K562 (cell line): ENCODE measurements at regions not wholly inside any gene's neighbourhood (a gene's known extent, or its start where the extent isn't known, plus 50 kb on each side); places are given as distances from the start of the nearest gene placed in this dataset.

Experiments
- ATAC-seq: fragments of 200-7000 bp; cut with Tn5 transposase; 3 replicates; pipeline ENCODE4 v1.9.1; 2020; ENCODE audit warnings: moderate library complexity
- BruUV-seq: library from RNA; stranded (reverse); fragments of 400-500 nt; replicated peaks from 2 replicates; lab custom pipeline; 2021; lab: Mats Ljungman, UMichigan
- CTCF ChIA-PET: fragments of 300-600 bp; formaldehyde crosslinking; extraction: SDS; loops from one replicate; lab custom pipeline; 2021; ENCODE audit warnings: low intra/inter-chr PET ratio; lab: Yijun Ruan, JAX
- POLR2A ChIA-PET: fragments of 300-600, 350-650 bp; sonication (Branson Sonifier 250); formaldehyde crosslinking; extraction: SDS; loops from one replicate; lab custom pipeline; 2021; ENCODE audit warnings: antibody characterized with exemption, inconsistent platforms; lab: Yijun Ruan, JAX
- DNase-seq, 4 experiments: peaks; one replicate each; pipeline versions ENCODE4 v3.0.0 to v3.0.0-alpha.2; 2011 to 2018; ENCODE audit warnings: low spot score in 3 of 4, mixed read lengths in 3 of 4; ENCODE audit errors: extremely low read depth in 1 of 4
- FAIRE-seq: peaks from 2 replicates; lab custom pipeline; 2011; peaks lifted over from hg19 to GRCh38; lab: Jason Lieb, UNC
- H2AFZ ChIP-seq: 2 replicates; pipeline ENCODE4 v1.6.0; 2011; ENCODE audit warnings: low read depth, low read length, control low read depth, inconsistent platforms
- H3K27ac ChIP-seq: fragments of 200-600 bp; 3 replicates; pipeline ENCODE4 v1.8.0; 2011; ENCODE audit warnings: low read depth, mild to moderate bottlenecking, control low read depth, inconsistent platforms, low read length, moderate library complexity, mixed read lengths; ENCODE audit errors: extremely low read depth
- H3K27me3 ChIP-seq, 2 experiments: fragments of 300-600 bp in 1 of 2; 2 replicates in 1 of 2; 3 replicates in 1 of 2; pipeline versions ENCODE4 v1.6.0 to v1.8.0; 2011; ENCODE audit warnings: inconsistent platforms in 2 of 2, low read length in 2 of 2, mild to moderate bottlenecking in 1 of 2, mixed read lengths in 1 of 2, moderate library complexity in 1 of 2; ENCODE audit not compliant: control insufficient read depth in 2 of 2, insufficient read depth in 2 of 2
- H3K36me3 ChIP-seq: fragments of 300-600 bp; 3 replicates; pipeline ENCODE4 v1.8.0; 2011; ENCODE audit warnings: mild to moderate bottlenecking, low read length, inconsistent platforms; ENCODE audit not compliant: control insufficient read depth, insufficient read depth
- H3K4me1 ChIP-seq, 2 experiments: fragments of 200-600 bp in 1 of 2; replicated peaks in 1 of 2; 2 replicates in 1 of 2; 3 replicates in 1 of 2; pipeline versions ENCODE4 v1.5.1 to v1.8.0; 2011; ENCODE audit warnings: inconsistent platforms in 2 of 2, low read length in 2 of 2, mild to moderate bottlenecking in 1 of 2, mixed read lengths in 1 of 2, moderate library complexity in 1 of 2; ENCODE audit not compliant: control insufficient read depth in 2 of 2, insufficient read depth in 2 of 2
- H3K4me2 ChIP-seq: 2 replicates; pipeline ENCODE4 v1.6.1; 2011; ENCODE audit warnings: low read length, control low read depth, inconsistent platforms, mixed read lengths; ENCODE audit not compliant: insufficient read depth
- H3K4me3 ChIP-seq: fragments of 200-600 bp; sonication (generic), shearing (Covaris generic); 2 replicates; pipeline ENCODE4 v1.5.1; 2016; ENCODE audit warnings: control low read depth, inconsistent platforms
- H3K79me2 ChIP-seq: fragments of 200-600 bp; 3 replicates; pipeline ENCODE4 v1.8.0; 2011; ENCODE audit warnings: low read length, inconsistent platforms; ENCODE audit not compliant: control insufficient read depth, insufficient read depth
- H3K9ac ChIP-seq, 2 experiments: 2 replicates each; pipeline versions ENCODE4 v1.6.0 to v1.6.1; 2011; ENCODE audit warnings: low read depth in 2 of 2, low read length in 2 of 2, control low read depth in 1 of 2, inconsistent platforms in 1 of 2, mild to moderate bottlenecking in 1 of 2, mixed read lengths in 1 of 2; ENCODE audit not compliant: insufficient read depth in 1 of 2
- H3K9me1 ChIP-seq: one replicate; pipeline ENCODE4 v1.6.0; 2011; ENCODE audit warnings: inconsistent platforms, mild to moderate bottlenecking, low read length, moderate library complexity; ENCODE audit not compliant: control insufficient read depth, insufficient read depth
- H3K9me3 ChIP-seq: replicated peaks from 2 replicates; pipeline ENCODE4 v1.5.1; 2011; ENCODE audit warnings: low read depth, low read length, inconsistent platforms; ENCODE audit not compliant: control insufficient read depth, insufficient read depth
- H4K20me1 ChIP-seq: replicated peaks from 2 replicates; pipeline ENCODE4 v1.6.1; 2011; ENCODE audit warnings: low read length, inconsistent platforms, mixed read lengths; ENCODE audit not compliant: control insufficient read depth, insufficient read depth
- CREB3 ChIP-seq: fragments of 450-650 bp; conservative IDR thresholded peaks from 2 replicates; pipeline ENCODE4 v1.6.1; 2016; ENCODE audit warnings: missing genetic modification characterization, low read depth, mild to moderate bottlenecking, missing compliant biosample characterization, moderate library complexity
- FOSL1 ChIP-seq: fragments of 200-800 bp; sonication (Bioruptor generic); conservative IDR thresholded peaks from 2 replicates; pipeline ENCODE4 v1.6.1; 2016; ENCODE audit warnings: missing genetic modification characterization, missing compliant biosample characterization
- GATAD2A ChIP-seq: fragments of 450-650 bp; IDR thresholded peaks from 2 replicates; pipeline ENCODE4 v1.6.1; 2017
- HDAC2 ChIP-seq: fragments of 450-650 bp; IDR thresholded peaks from 2 replicates; pipeline ENCODE4 v1.6.1; 2016; ENCODE audit warnings: mild to moderate bottlenecking
- LEF1 ChIP-seq: fragments of 450-650 bp; IDR thresholded peaks from 2 replicates; pipeline ENCODE4 v1.6.1; 2016; ENCODE audit warnings: mild to moderate bottlenecking
- NCOA1 ChIP-seq: fragments of 450-650 bp; IDR thresholded peaks from 2 replicates; pipeline ENCODE4 v1.6.1; 2016; ENCODE audit warnings: low read depth
- OTX1 ChIP-seq: fragments of 450-650 bp; formaldehyde crosslinking; IDR thresholded peaks from 2 replicates; pipeline ENCODE4 v1.4.0; 2022; ENCODE audit warnings: mild to moderate bottlenecking
- U2AF2 ChIP-seq: fragments of 200-400 bp; formaldehyde crosslinking; optimal IDR thresholded peaks from 2 replicates; pipeline ENCODE3; 2017; ENCODE audit warnings: low read depth, mild to moderate bottlenecking, low read length
- ZNF121 ChIP-seq: sonication (generic); formaldehyde crosslinking; conservative IDR thresholded peaks from 2 replicates; pipeline ENCODE4 v1.8.0; 2022; ENCODE audit warnings: missing genetic modification reagents
- ZNF124 ChIP-seq: sonication (generic); formaldehyde crosslinking; IDR thresholded peaks from 2 replicates; pipeline ENCODE4 v1.8.1; 2022; ENCODE audit warnings: missing genetic modification reagents
- ZNF395 ChIP-seq: fragments of 200-800 bp; sonication (Bioruptor generic); IDR thresholded peaks from 2 replicates; pipeline ENCODE4 v1.6.1; 2017; ENCODE audit warnings: missing genetic modification characterization, missing compliant biosample characterization
- ZNF551 ChIP-seq: fragments of 250-450 bp; sonication (Bioruptor Pico); IDR thresholded peaks from 2 replicates; pipeline ENCODE4 v1.5.0; 2021; ENCODE audit warnings: mild to moderate bottlenecking, moderate library complexity
- ZNF699 ChIP-seq: fragments of 250-450 bp; sonication (Bioruptor Pico); IDR thresholded peaks from 2 replicates; pipeline ENCODE4 v1.8.0; 2021; ENCODE audit warnings: mild to moderate bottlenecking, moderate library complexity; ENCODE audit not compliant: insufficient replicate concordance
- ZNF79 ChIP-seq: fragments of 250-450 bp; sonication (Bioruptor Pico); IDR thresholded peaks from 2 replicates; pipeline ENCODE4 v1.4.0; 2020; ENCODE audit warnings: low read depth, mild to moderate bottlenecking, moderate library complexity
- WGBS: fragments of 100-300 bp; shearing (Covaris generic); methylation state at CpG from one replicate; pipeline ENCODE4 v1.1.6; 2016; ENCODE audit warnings: low coverage, mixed read lengths; ENCODE audit not compliant: insufficient coverage; ENCODE audit errors: missing lambda C conversion rate; 5-methylcytosine and 5-hydroxymethylcytosine counted together
- in situ Hi-C: fragments of 300-500 bp; cut with MboI; formaldehyde crosslinking; loops from 4 replicates; pipeline ENCODE4 v1.15.0; 2018; ENCODE audit warnings: inconsistent platforms, mixed read lengths
- intact Hi-C: fragments of 100-400 bp; cut with micrococcal nuclease; formaldehyde crosslinking; loops from 2 replicates; pipeline ENCODE4 v1.14.2; 2022
- TF ChIP-seq, protein P1 (sequence below): fragments of 250-450 bp; sonication (Bioruptor Pico); IDR thresholded peaks from 2 replicates; pipeline ENCODE4 v1.4.0; 2020

DNA sequence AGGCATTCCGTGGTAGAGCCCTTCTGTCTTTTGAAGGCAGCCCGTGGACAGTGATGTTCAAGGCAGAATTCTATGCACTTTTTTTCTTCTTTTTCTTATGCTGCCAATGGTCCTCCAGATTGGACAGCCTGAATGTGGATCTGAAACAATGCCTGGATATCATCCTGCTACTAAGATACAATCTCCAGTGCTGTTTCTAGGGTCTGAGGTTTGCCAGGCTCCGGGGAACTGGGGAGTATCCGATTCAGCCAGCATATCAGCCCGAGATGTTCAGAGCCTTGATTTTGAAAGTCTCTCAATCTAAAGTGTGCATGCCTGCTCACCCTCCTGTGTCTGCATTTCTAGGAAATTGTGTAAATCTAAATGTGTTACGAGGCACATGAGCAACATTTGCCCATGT, 103.8 kb upstream of the WWC1 start:
- intact Hi-C loops (no loop called here), in situ Hi-C loops (no loop called here)
- WGBS, result 0% methylated on average over 6 of the region's 6 CpGs
- H3K4me2 ChIP-seq, result no peak overlapping the region
- CTCF ChIA-PET, result no interaction called here
- no peak overlapping the region for H3K27ac ChIP-seq
- no peaks in the 10 kb centered on the region for H3K36me3 ChIP-seq
- H2AFZ ChIP-seq, result no peak overlapping the region
- no TSS peak for BruUV-seq
- H3K9me3 ChIP-seq, result no peaks in the 10 kb centered on the region
- POLR2A ChIA-PET, result interaction anchor here (0.7 kb wide), 1 partner anchor 73 kb away, joined by 4 read pairs; no protein-coding TSS in a partner anchor
- no peak overlapping the region for H3K4me3 ChIP-seq
- FAIRE-seq (no peak), DNase-seq (no peak), ATAC-seq (no peak)
- H3K9ac ChIP-seq, result no peak overlapping the region
- no peaks in the 10 kb centered on the region for H4K20me1 ChIP-seq
- no peaks in the 10 kb centered on the region for H3K4me1 ChIP-seq
- H3K79me2 ChIP-seq, result no peaks in the 10 kb centered on the region
- H3K9me1 ChIP-seq, result no peaks in the 10 kb centered on the region
- H3K27me3 ChIP-seq, result no peaks in the 10 kb centered on the region
- TF ChIP-seq OTX1 (CRISPR knock-in tag) (no peak), ZNF699 (CRISPR knock-in tag) (no peak), HDAC2 (no peak), ZNF395 (CRISPR knock-in tag) (no peak), ZNF79 (CRISPR knock-in tag) (no peak), U2AF2 (no peak), ZNF124 (CRISPR knock-in tag) (no peak), ZNF551 (CRISPR knock-in tag) (no peak), CREB3 (tag) (no peak), FOSL1 (tag) (no peak), LEF1 (no peak), GATAD2A (no peak), ZNF121 (no peak), NCOA1 (no peak)
- TF ChIP-seq, protein P1, sequence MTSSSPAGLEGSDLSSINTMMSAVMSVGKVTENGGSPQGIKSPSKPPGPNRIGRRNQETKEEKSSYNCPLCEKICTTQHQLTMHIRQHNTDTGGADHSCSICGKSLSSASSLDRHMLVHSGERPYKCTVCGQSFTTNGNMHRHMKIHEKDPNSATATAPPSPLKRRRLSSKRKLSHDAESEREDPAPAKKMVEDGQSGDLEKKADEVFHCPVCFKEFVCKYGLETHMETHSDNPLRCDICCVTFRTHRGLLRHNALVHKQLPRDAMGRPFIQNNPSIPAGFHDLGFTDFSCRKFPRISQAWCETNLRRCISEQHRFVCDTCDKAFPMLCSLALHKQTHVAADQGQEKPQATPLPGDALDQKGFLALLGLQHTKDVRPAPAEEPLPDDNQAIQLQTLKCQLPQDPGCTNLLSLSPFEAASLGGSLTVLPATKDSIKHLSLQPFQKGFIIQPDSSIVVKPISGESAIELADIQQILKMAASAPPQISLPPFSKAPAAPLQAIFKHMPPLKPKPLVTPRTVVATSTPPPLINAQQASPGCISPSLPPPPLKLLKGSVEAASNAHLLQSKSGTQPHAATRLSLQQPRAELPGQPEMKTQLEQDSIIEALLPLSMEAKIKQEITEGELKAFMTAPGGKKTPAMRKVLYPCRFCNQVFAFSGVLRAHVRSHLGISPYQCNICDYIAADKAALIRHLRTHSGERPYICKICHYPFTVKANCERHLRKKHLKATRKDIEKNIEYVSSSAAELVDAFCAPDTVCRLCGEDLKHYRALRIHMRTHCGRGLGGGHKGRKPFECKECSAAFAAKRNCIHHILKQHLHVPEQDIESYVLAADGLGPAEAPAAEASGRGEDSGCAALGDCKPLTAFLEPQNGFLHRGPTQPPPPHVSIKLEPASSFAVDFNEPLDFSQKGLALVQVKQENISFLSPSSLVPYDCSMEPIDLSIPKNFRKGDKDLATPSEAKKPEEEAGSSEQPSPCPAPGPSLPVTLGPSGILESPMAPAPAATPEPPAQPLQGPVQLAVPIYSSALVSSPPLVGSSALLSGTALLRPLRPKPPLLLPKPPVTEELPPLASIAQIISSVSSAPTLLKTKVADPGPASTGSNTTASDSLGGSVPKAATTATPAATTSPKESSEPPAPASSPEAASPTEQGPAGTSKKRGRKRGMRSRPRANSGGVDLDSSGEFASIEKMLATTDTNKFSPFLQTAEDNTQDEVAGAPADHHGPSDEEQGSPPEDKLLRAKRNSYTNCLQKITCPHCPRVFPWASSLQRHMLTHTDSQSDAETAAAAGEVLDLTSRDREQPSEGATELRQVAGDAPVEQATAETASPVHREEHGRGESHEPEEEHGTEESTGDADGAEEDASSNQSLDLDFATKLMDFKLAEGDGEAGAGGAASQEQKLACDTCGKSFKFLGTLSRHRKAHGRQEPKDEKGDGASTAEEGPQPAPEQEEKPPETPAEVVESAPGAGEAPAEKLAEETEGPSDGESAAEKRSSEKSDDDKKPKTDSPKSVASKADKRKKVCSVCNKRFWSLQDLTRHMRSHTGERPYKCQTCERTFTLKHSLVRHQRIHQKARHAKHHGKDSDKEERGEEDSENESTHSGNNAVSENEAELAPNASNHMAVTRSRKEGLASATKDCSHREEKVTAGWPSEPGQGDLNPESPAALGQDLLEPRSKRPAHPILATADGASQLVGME, result no peak
